ENCODE measurements at regions not wholly inside any gene's neighbourhood (a gene's known extent, or its start where the extent isn't known, plus 50 kb on each side); places are given as distances from the start of the nearest gene placed in this dataset.

GRCh38 chr11:120031156-120031555, 106.8 kb downstream of the TRIM29 start:
- no peak overlapping the region for H3K27ac ChIP-seq (ENCODE audit: low read depth, low read length)
- no peak overlapping the region for H3K27ac Mint-ChIP-seq (ENCODE audit: unreplicated experiment)
- FAIRE-seq (no peak), DNase-seq (ENCODE audit: low read depth) (no peak)
- H3K4me2 ChIP-seq (ENCODE audit: low read length), result no peak overlapping the region
- H3K4me1 ChIP-seq (ENCODE audit: insufficient read depth, low read length), result no peaks in the 10 kb centered on the region
- TF ChIP-seq CTCF (IDR thresholded peaks at IDR 0.05; ENCODE audit: insufficient read depth, low read depth, low read length) (no peak), EZH2 (IDR thresholded peaks at IDR 0.05; ENCODE audit: insufficient read depth, low read length) (no peak)
- H3K4me1 Mint-ChIP-seq (ENCODE audit: low read depth, unreplicated experiment), result peaks cover 5% of the 10 kb centered on the region
- H3K9ac ChIP-seq (ENCODE audit: low read length), result no peak overlapping the region
- no peaks in the 10 kb centered on the region for H4K20me1 ChIP-seq (ENCODE audit: insufficient read depth, low read length)
- H3K27me3 Mint-ChIP-seq (ENCODE audit: low read depth, unreplicated experiment), result peaks cover 56% of the 10 kb centered on the region
- peaks cover 7% of the 10 kb centered on the region for H3K9me3 ChIP-seq (ENCODE audit: insufficient read depth, low read depth, low read length)
- no peak overlapping the region for H3K4me3 Mint-ChIP-seq (ENCODE audit: unreplicated experiment)
- peaks cover 7% of the 10 kb centered on the region for H3K36me3 Mint-ChIP-seq (ENCODE audit: low read depth, unreplicated experiment)
- H3K27me3 ChIP-seq (ENCODE audit: insufficient read depth, low read length), result no peaks in the 10 kb centered on the region
- no peaks in the 10 kb centered on the region for H3K36me3 ChIP-seq (ENCODE audit: insufficient read depth, low read length)
- no peak overlapping the region for H2AFZ ChIP-seq (ENCODE audit: low read depth, low read length)
- no peak overlapping the region for H3K4me3 ChIP-seq (ENCODE audit: insufficient read depth, low read depth, low read length)
- H3K9me3 Mint-ChIP-seq (ENCODE audit: unreplicated experiment), result peaks cover 11% of the 10 kb centered on the region
- no peaks in the 10 kb centered on the region for H3K79me2 ChIP-seq (ENCODE audit: insufficient read depth, low read length)

- DNase-seq (ENCODE audit: low read depth), result no peak
Observed at GRCh38 chr11:120030411-120030810, 107.5 kb downstream of the TRIM29 start.

More at GRCh38 chr11:120030411-120030810, 107.5 kb downstream of the TRIM29 start:
- Mint-ChIP-seq H3K27ac (ENCODE audit: unreplicated experiment) (no peak overlapping the region), H3K27me3 (ENCODE audit: low read depth, unreplicated experiment) (peaks cover 56% of the 10 kb centered on the region), H3K9me3 (ENCODE audit: unreplicated experiment) (peaks cover 11% of the 10 kb centered on the region), H3K36me3 (ENCODE audit: low read depth, unreplicated experiment) (peaks cover 7% of the 10 kb centered on the region), H3K4me3 (ENCODE audit: unreplicated experiment) (no peak overlapping the region), H3K4me1 (ENCODE audit: low read depth, unreplicated experiment) (peaks cover 5% of the 10 kb centered on the region)
- Histone ChIP-seq H3K27ac (ENCODE audit: low read depth, low read length) (no peak overlapping the region), H2AFZ (ENCODE audit: low read depth, low read length) (no peak overlapping the region), H4K20me1 (ENCODE audit: insufficient read depth, low read length) (no peaks in the 10 kb centered on the region), H3K4me1 (ENCODE audit: insufficient read depth, low read length) (no peaks in the 10 kb centered on the region), H3K79me2 (ENCODE audit: insufficient read depth, low read length) (no peaks in the 10 kb centered on the region), H3K36me3 (ENCODE audit: insufficient read depth, low read length) (no peaks in the 10 kb centered on the region), H3K4me2 (ENCODE audit: low read length) (no peak overlapping the region), H3K4me3 (ENCODE audit: insufficient read depth, low read depth, low read length) (no peak overlapping the region), H3K9me3 (ENCODE audit: insufficient read depth, low read depth, low read length) (peaks cover 7% of the 10 kb centered on the region), H3K9ac (ENCODE audit: low read length) (no peak overlapping the region), H3K27me3 (ENCODE audit: insufficient read depth, low read length) (no peaks in the 10 kb centered on the region)
- no peak for TF ChIP-seq CTCF (IDR thresholded peaks at IDR 0.05; ENCODE audit: insufficient read depth, low read depth, low read length)
- no peak for FAIRE-seq

Measured in astrocyte (in vitro differentiated cells and primary cell).